HUES48 (cell line): ENCODE measurements at regions not wholly inside any gene's neighbourhood (a gene's known extent, or its start where the extent isn't known, plus 50 kb on each side); places are given as distances from the start of the nearest gene placed in this dataset.
"Not testable (repeated sequence)": the region's sequence is repeated elsewhere in the genome, so short reads cannot be mapped to it uniquely, and the experiment has no call there.

Source experiments
- H3K27ac ChIP-seq: one replicate; pipeline ENCODE4 v1.7.0; 2013; ENCODE audit warnings: low read depth, low read length, inconsistent platforms
- H3K27me3 ChIP-seq: 2 replicates; pipeline ENCODE4 v1.6.1; 2013; ENCODE audit warnings: mild to moderate bottlenecking, low read length; ENCODE audit not compliant: control insufficient read depth, insufficient read depth
- H3K36me3 ChIP-seq: 2 replicates; pipeline ENCODE4 v1.6.1; 2013; ENCODE audit warnings: low read length; ENCODE audit not compliant: control insufficient read depth, insufficient read depth
- H3K4me1 ChIP-seq: 2 replicates; pipeline ENCODE4 v1.6.1; 2013; ENCODE audit warnings: mild to moderate bottlenecking, low read length; ENCODE audit not compliant: control insufficient read depth, insufficient read depth
- H3K4me3 ChIP-seq: 2 replicates; pipeline ENCODE4 v1.5.1; 2013; ENCODE audit warnings: mild to moderate bottlenecking, low read depth, low read length
- H3K9ac ChIP-seq: 2 replicates; pipeline ENCODE4 v1.6.1; 2013; ENCODE audit warnings: mild to moderate bottlenecking, low read depth, low read length, moderate library complexity
- H3K9me3 ChIP-seq: 2 replicates; pipeline ENCODE4 v1.6.1; 2013; ENCODE audit warnings: low read length; ENCODE audit not compliant: control insufficient read depth, insufficient read depth

DNA sequence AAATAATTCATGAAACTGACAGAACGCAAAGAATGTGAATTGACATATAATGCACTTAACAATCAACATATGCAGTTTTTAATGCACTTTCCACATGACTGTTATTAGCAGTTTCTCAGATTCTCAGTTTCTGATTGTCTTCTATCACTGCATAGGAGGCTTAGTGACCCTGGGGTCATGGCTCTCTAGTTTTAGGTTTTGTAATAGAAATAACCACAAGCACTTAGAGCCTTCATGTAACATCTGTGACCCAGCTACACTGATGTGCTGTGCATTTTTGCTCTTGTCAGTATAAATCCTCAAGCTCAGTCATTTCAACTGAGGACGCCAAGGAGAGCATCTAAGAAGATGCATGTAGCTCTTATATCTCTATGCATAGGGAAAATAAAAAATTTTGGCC, 163.1 kb upstream of the IZUMO3 start:
- no peak overlapping the region for H3K9ac ChIP-seq
- no peaks in the 10 kb centered on the region for H3K36me3 ChIP-seq
- no peaks in the 10 kb centered on the region for H3K4me1 ChIP-seq
- H3K9me3 ChIP-seq, result no peaks in the 10 kb centered on the region
- H3K27me3 ChIP-seq, result no peaks in the 10 kb centered on the region
- no peak overlapping the region for H3K27ac ChIP-seq
- no peak overlapping the region for H3K4me3 ChIP-seq

DNA sequence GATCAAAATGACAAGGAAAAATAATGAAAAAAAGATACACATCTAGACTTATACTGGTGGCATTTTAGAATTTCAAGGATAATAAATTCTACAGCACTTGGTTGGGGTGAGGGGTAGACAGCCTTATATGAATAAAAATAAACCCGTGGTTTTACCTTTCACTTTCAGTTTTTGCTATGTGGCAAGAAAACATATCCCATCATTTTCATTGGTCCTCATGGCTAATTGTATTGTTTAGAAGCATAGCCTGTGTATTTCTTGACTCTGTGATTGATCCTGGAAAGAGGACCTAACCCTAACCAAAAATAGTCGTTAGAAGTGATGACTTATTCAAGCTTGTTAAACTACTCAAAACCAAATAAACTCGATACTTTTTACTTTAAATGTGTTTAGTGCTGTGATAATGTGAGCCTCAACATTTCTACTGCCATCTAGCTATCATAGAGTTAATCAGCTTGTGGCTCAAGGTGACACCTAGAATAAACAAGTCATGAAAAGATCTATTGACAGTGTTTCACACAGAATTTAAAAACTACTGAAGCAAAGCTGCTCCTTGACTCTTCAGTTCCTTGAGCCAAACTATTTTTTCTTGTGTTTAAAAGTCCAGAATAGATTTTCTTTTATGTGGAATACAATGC, 153.3 kb upstream of the IZUMO3 start:
- no peak overlapping the region for H3K4me3 ChIP-seq
- H3K9me3 ChIP-seq, result no peaks in the 10 kb centered on the region
- no peaks in the 10 kb centered on the region for H3K36me3 ChIP-seq
- no peak overlapping the region for H3K9ac ChIP-seq
- no peaks in the 10 kb centered on the region for H3K27me3 ChIP-seq
- no peak overlapping the region for H3K27ac ChIP-seq
- H3K4me1 ChIP-seq, result no peaks in the 10 kb centered on the region

DNA sequence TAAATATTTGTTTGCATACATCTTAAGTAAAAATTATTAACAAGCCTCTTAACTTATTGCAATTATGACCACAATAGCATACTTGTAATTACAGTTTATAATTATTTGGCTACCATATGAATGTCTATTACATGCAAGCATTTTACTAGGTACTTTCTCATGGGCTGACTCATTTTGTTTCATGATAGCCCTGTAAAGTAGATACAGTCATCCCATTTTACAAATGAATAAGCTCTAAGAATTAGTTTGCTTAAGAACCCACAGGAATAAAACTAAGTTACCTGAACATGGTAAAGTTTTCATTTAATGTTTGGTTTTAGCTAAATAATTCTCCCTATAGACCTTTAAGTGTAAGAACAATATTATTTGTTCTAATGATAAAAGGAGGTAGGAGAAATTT, 126.6 kb upstream of the IZUMO3 start:
- H3K9me3 ChIP-seq, result peaks cover 14% of the 10 kb centered on the region
- no peak overlapping the region for H3K4me3 ChIP-seq
- no peak overlapping the region for H3K9ac ChIP-seq
- no peaks in the 10 kb centered on the region for H3K27me3 ChIP-seq
- H3K36me3 ChIP-seq, result no peaks in the 10 kb centered on the region
- H3K4me1 ChIP-seq, result no peaks in the 10 kb centered on the region
- no peak overlapping the region for H3K27ac ChIP-seq

DNA sequence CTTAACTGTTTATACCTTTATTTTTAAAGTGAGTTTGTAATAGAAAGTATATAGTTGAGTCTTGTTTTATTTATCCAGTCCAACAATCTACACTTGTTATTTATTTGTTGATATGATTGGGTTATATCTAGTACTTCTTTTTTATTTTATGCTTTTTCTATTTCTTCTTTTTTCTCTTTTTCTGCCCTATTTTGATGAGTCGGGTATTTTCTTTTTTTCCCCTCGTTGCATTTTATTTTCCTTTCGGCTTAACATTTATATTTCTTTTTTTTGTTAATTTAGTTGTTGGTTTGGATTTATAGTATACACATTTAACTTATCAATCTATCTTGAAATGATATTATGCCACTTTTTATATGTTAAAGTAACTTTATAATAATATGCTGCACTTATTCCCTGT, 111.7 kb upstream of the IZUMO3 start:
- Histone ChIP-seq H3K9me3 (peaks cover 6% of the 10 kb centered on the region; the same call in 1 of the 2 replicates), H3K4me3 (no peak overlapping the region), H3K27me3 (no peaks in the 10 kb centered on the region), H3K36me3 (no peaks in the 10 kb centered on the region), H3K4me1 (no peaks in the 10 kb centered on the region), H3K27ac (no peak overlapping the region), H3K9ac (no peak overlapping the region)

DNA sequence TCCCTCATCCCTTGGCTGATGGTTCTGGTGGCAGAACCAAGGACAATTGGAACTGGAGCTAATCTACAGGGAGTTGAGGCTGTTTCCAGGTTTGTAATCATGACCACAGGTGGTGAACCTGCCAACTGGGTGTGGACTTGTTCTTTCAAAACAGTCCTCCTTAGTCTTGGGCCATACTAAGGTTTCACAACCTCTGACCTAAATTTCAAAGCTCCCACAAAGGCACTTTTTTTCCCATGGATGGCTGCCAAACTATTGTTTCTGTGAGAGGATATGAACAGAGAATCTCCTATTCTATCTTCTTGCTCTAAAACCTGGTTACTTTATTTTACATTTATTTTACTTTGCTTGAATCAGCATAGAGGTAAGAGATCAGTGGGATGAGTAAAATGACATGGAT, 106.5 kb upstream of the IZUMO3 start:
- H3K4me1 ChIP-seq, result no peaks in the 10 kb centered on the region
- H3K27ac ChIP-seq, result no peak overlapping the region
- peaks cover 16% of the 10 kb centered on the region for H3K9me3 ChIP-seq
- no peak overlapping the region for H3K9ac ChIP-seq
- no peaks in the 10 kb centered on the region for H3K36me3 ChIP-seq
- no peaks in the 10 kb centered on the region for H3K27me3 ChIP-seq
- no peak overlapping the region for H3K4me3 ChIP-seq

DNA sequence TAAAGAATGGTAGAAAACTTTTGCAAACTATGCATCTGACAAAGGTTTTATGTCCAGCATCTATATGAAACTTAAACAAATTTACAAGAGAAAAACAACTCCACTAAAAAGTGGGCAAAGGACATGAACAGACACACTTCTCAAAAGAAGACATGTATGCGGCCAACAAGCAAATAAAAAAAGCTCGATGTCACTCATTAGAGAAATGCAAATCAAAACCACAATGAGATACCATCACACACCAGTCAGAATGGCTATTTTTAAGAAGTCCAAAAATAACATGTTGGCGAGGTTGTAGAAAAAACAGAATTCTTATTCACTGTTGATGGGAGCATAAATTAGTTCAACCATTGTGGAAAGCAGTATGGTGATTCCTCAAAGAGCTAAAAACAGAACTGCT, 83.1 kb upstream of the IZUMO3 start:
- H3K27ac ChIP-seq, H3K9ac ChIP-seq, H3K4me1 ChIP-seq, H3K27me3 ChIP-seq, H3K4me3 ChIP-seq, H3K9me3 ChIP-seq, H3K36me3 ChIP-seq: not testable (repeated sequence)

DNA sequence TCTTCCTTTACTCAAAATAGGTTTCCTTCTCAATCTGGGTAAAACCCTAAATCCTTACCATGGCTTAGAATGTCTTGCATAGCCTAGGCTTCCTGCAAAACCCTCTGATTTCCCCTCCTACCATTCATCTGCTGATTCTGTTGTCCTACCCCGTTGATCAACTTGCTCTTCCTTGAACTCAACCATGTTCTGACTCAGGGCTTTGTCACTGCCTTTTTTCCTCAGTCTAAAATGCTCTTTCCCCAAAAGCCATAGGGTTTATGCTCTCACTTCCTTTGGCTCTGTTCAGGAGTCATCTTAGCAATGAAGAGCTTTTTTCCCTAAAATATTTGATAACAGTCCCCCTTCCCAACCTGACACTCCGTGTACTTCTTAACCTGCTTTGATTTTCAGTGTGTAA, 79.4 kb upstream of the IZUMO3 start:
- Histone ChIP-seq H3K27me3 (no peaks in the 10 kb centered on the region), H3K4me1 (no peaks in the 10 kb centered on the region), H3K9me3 (no peaks in the 10 kb centered on the region), H3K4me3 (no peak overlapping the region), H3K36me3 (no peaks in the 10 kb centered on the region), H3K27ac (no peak overlapping the region), H3K9ac (no peak overlapping the region)

DNA sequence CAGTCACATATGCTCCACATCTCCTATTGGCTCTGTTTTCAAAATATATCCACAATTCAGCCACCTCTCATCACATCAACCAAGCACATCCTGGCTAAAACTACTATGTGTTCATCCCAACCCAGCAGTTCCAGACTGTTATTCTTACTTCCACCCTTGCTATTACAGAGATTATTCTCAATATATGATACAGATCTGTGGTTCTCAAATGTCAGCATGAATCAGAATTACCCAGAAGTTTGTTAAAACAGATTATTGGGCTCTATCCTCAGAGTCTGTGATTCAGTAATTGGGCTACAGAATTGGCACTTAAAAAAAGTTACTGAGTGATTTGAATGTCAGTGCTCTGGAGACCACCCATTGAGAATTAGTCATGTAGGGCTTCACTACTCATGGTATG, 78.8 kb upstream of the IZUMO3 start:
- Histone ChIP-seq H3K4me3 (no peak overlapping the region), H3K4me1 (no peaks in the 10 kb centered on the region), H3K9me3 (no peaks in the 10 kb centered on the region), H3K9ac (no peak overlapping the region), H3K27me3 (no peaks in the 10 kb centered on the region), H3K27ac (no peak overlapping the region), H3K36me3 (no peaks in the 10 kb centered on the region)

DNA sequence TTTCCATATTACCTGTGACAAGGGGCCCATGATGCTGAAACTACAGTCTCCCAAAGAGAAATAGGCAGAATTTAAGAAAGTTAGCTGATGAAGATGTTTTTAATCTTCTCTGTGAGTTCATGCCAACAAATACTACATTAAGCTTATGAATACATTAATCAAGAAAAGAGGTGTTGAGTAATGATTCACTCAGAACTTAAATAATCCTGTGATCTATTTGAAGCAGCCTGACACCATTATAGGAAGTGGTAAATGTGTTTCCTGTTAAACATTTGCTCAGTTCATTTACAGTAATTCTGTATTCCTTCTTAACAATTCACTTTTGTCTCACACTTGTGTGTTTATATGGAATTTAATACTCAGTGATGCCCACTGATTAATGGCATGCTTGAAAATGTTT, 75.0 kb upstream of the IZUMO3 start:
- Histone ChIP-seq H3K27ac (no peak overlapping the region), H3K9me3 (no peaks in the 10 kb centered on the region), H3K9ac (no peak overlapping the region)

DNA sequence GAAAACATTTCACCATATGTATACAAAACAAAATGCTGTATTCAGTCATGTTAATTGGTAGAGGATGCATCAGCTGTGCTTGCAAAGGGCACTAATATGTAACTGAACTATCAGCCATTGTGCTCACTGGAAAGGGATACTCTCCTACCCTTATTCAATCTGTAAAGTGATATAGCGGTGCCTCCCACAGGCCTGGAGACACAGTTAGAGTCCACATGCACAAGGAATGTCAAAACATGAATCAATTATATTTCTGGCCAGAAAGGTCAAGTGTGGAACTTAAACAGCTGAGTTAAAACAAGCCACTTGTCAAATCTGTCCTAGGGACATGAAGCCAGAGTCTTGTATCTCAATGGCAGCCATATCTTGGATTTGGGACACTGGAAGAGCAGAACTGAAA, 71.2 kb upstream of the IZUMO3 start:
- H3K27me3 ChIP-seq, result no peaks in the 10 kb centered on the region
- H3K36me3 ChIP-seq, result no peaks in the 10 kb centered on the region

More for the DNA sequence above, 75.0 kb upstream of the IZUMO3 start:
- Histone ChIP-seq H3K4me1 (peaks cover 7% of the 10 kb centered on the region; the same call in 1 of the 2 replicates), H3K4me3 (no peak overlapping the region), H3K36me3 (no peaks in the 10 kb centered on the region), H3K27me3 (no peaks in the 10 kb centered on the region)

DNA sequence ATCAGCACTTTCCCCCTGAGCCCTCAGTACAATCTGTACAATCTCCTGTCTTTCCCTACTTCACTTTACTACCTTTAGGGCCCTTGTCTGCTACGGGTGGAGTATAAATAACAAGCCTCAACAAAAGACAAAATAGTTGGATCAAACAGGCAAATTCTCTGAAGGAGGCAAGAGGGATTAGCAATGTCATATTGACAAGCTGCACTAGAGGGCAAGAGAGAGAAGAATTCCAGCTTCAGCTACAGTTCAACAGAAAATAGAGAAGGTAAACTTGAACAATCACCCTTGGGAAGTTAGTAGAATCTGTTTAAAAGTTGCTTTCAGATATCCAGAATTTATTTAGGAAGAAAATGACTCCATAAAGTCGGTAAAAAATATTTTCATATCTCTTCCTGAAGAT, 68.4 kb upstream of the IZUMO3 start:
- Histone ChIP-seq H3K4me1 (peaks cover 7% of the 10 kb centered on the region; the same call in 1 of the 2 replicates), H3K27ac (no peak overlapping the region)

More for the DNA sequence above, 71.2 kb upstream of the IZUMO3 start:
- Histone ChIP-seq H3K4me3 (no peak overlapping the region), H3K9ac (no peak overlapping the region), H3K4me1 (peaks cover 7% of the 10 kb centered on the region; the same call in 1 of the 2 replicates), H3K27ac (no peak overlapping the region), H3K9me3 (no peaks in the 10 kb centered on the region)

More for the DNA sequence above, 68.4 kb upstream of the IZUMO3 start:
- Histone ChIP-seq H3K4me3 (no peak overlapping the region), H3K36me3 (no peaks in the 10 kb centered on the region), H3K9me3 (no peaks in the 10 kb centered on the region), H3K9ac (no peak overlapping the region), H3K27me3 (no peaks in the 10 kb centered on the region)
